ENCODE measurements at regions not wholly inside any gene's neighbourhood (a gene's known extent, or its start where the extent isn't known, plus 50 kb on each side); places are given as distances from the start of the nearest gene placed in this dataset.

GRCh38 chr2:46814160-46814961 is 101.2 kb downstream of the MCFD2 start:
- Histone ChIP-seq H3K9ac (ENCODE audit: low read depth in 1 of 2, low read length in 2 of 2) (no peak overlapping the region), H3K36me3 (ENCODE audit: control insufficient read depth in 4 of 4, insufficient read depth in 3 of 4, low read depth in 1 of 4, low read length in 3 of 4) (no peaks in the 10 kb centered on the region), H3K27me3 (ENCODE audit: control insufficient read depth in 4 of 4, insufficient read depth in 4 of 4, low read length in 3 of 4) (no peaks in the 10 kb centered on the region), H3K9me3 (ENCODE audit: control insufficient read depth in 4 of 4, low read length in 3 of 4) (no peaks in the 10 kb centered on the region), H3K4me3 (ENCODE audit: low read depth in 1 of 3, low read length in 3 of 3) (no peak overlapping the region), H3K27ac (ENCODE audit: low read depth in 1 of 2, low read length in 2 of 2) (peak overlapping the region; percentile 58 to 61), H3K4me1 (ENCODE audit: control insufficient read depth in 4 of 4, insufficient read depth in 4 of 4, low read length in 3 of 4) (no peaks in the 10 kb centered on the region)
- peak; percentile 57 for TF ChIP-seq NR2F2 (IDR thresholded peaks at IDR 0.05)
- peak; percentile 53 for TF ChIP-seq SP1 (IDR thresholded peaks at IDR 0.05)
- TF ChIP-seq TAF1 (conservative IDR thresholded peaks at IDR 0.05) = no peak
- TF ChIP-seq RXRA (IDR thresholded peaks at IDR 0.05) = peak; percentile 44 to 54
- TF ChIP-seq RAD21 (IDR thresholded peaks at IDR 0.05) = peak; percentile 15 to 43
- TF ChIP-seq FOXA1 (IDR thresholded peaks at IDR 0.05) = no peak
- TF ChIP-seq ZBTB33 (IDR thresholded peaks at IDR 0.05) = no peak
- no peak for TF ChIP-seq MAX (IDR thresholded peaks at IDR 0.05)
- WGBS = 68% methylated on average over 17 of the region's 17 CpGs
- DNase-seq (ENCODE audit: low spot score) = peak; percentile 28

- Histone ChIP-seq H3K4me3 (ENCODE audit: low read depth in 1 of 3, low read length in 3 of 3) (no peak overlapping the region), H3K27ac (ENCODE audit: low read depth in 1 of 2, low read length in 2 of 2) (peak overlapping the region; percentile 58 to 61), H3K9ac (ENCODE audit: low read depth in 1 of 2, low read length in 2 of 2) (no peak overlapping the region), H3K9me3 (ENCODE audit: control insufficient read depth in 4 of 4, low read length in 3 of 4) (no peaks in the 10 kb centered on the region), H3K4me1 (ENCODE audit: control insufficient read depth in 4 of 4, insufficient read depth in 4 of 4, low read length in 3 of 4) (no peaks in the 10 kb centered on the region), H3K36me3 (ENCODE audit: control insufficient read depth in 4 of 4, insufficient read depth in 3 of 4, low read depth in 1 of 4, low read length in 3 of 4) (no peaks in the 10 kb centered on the region), H3K27me3 (ENCODE audit: control insufficient read depth in 4 of 4, insufficient read depth in 4 of 4, low read length in 3 of 4) (no peaks in the 10 kb centered on the region)
- peak; percentile 13 for DNase-seq (ENCODE audit: low spot score)
- TF ChIP-seq FOXA1 (IDR thresholded peaks at IDR 0.05) = no peak
- no peak for TF ChIP-seq REST (IDR thresholded peaks at IDR 0.05)
- TF ChIP-seq MAX (IDR thresholded peaks at IDR 0.05) = no peak
- TF ChIP-seq JUND (IDR thresholded peaks at IDR 0.05) = no peak
- TF ChIP-seq CTCF (IDR thresholded peaks at IDR 0.05; ENCODE audit: low read depth, low read length, missing input control) = no peak
- no peak for TF ChIP-seq ZBTB33 (IDR thresholded peaks at IDR 0.05)
- no peak for TF ChIP-seq HNF4A (conservative IDR thresholded peaks at IDR 0.05)
- no peak for TF ChIP-seq YY1 (IDR thresholded peaks at IDR 0.05)
- TF ChIP-seq RAD21 (IDR thresholded peaks at IDR 0.05) = no peak
- TF ChIP-seq NR2F2 (IDR thresholded peaks at IDR 0.05) = no peak
- 70% methylated on average over 4 of the region's 4 CpGs for WGBS
Measured at GRCh38 chr2:46813680-46814079, 101.9 kb downstream of the MCFD2 start.
